WTC11 (cell line): ENCODE measurements at regions not wholly inside any gene's neighbourhood (a gene's known extent, or its start where the extent isn't known, plus 50 kb on each side); places are given as distances from the start of the nearest gene placed in this dataset.

ENCODE experiments used
- ATAC-seq: fragments of 200-7000 bp; cut with Tn5 transposase; 2 replicates; pipeline ENCODE4 v1.10.0; 2021; ENCODE audit warnings: mild to moderate bottlenecking, moderate library complexity
- CTCF ChIA-PET: fragments of 300-600 bp; sonication (Branson Sonifier 250); formaldehyde crosslinking; loops from one replicate; lab custom pipeline; 2021; ENCODE audit warnings: antibody characterized with exemption; lab: Charles Lee
- POLR2A ChIA-PET: fragments of 350-600 bp; sonication (Branson Sonifier 250); formaldehyde crosslinking; loops from one replicate; lab custom pipeline; 2021; ENCODE audit warnings: antibody characterized with exemption; lab: Charles Lee
- DNase-seq: peaks from one replicate; pipeline ENCODE4 v3.0.0; 2021; ENCODE audit warnings: low spot score
- H3K27ac Mint-ChIP-seq: 2 replicates; pipeline ENCODE4 v1.8.0; 2021; ENCODE audit warnings: mixed read lengths
- H3K27me3 Mint-ChIP-seq: 2 replicates; pipeline ENCODE4 v1.8.0; 2021; ENCODE audit warnings: low read depth, mild to moderate bottlenecking, moderate library complexity, mixed read lengths
- H3K36me3 Mint-ChIP-seq: 2 replicates; pipeline ENCODE4 v1.8.0; 2021; ENCODE audit warnings: mixed read lengths
- H3K4me1 Mint-ChIP-seq: 2 replicates; pipeline ENCODE4 v1.8.0; 2022; ENCODE audit warnings: mixed read lengths
- H3K4me3 Mint-ChIP-seq: 2 replicates; pipeline ENCODE4 v1.8.0; 2021; ENCODE audit warnings: mild to moderate bottlenecking, moderate library complexity, mixed read lengths
- H3K9me3 Mint-ChIP-seq: 2 replicates; pipeline ENCODE4 v1.8.0; 2021; ENCODE audit warnings: mixed read lengths
- AFF4 ChIP-seq: sonication (generic); formaldehyde crosslinking; IDR thresholded peaks from 2 replicates; pipeline ENCODE4 v1.8.1; 2023; ENCODE audit warnings: mild to moderate bottlenecking, missing genetic modification reagents, borderline replicate concordance
- ATF6 ChIP-seq: sonication (generic); formaldehyde crosslinking; IDR thresholded peaks from 2 replicates; pipeline ENCODE4 v1.8.1; 2023; ENCODE audit warnings: mild to moderate bottlenecking, missing genetic modification reagents
- FOXJ3 ChIP-seq: sonication (generic); formaldehyde crosslinking; IDR thresholded peaks from 2 replicates; pipeline ENCODE4 v1.9.0; 2021; ENCODE audit warnings: missing genetic modification reagents, mild to moderate bottlenecking, borderline replicate concordance
- GTF2I ChIP-seq: fragments of 250-450 bp; sonication (Bioruptor Pico); conservative IDR thresholded peaks from 2 replicates; pipeline ENCODE4 v1.4.0; 2021; ENCODE audit warnings: mild to moderate bottlenecking
- IRF2 ChIP-seq: sonication (generic); formaldehyde crosslinking; IDR thresholded peaks from 2 replicates; pipeline ENCODE4 v1.8.0; 2022; ENCODE audit warnings: low read depth, missing genetic modification reagents, borderline replicate concordance
- JAZF1 ChIP-seq: fragments of 250-450 bp; sonication (Bioruptor Pico); IDR thresholded peaks from 2 replicates; pipeline ENCODE4 v1.9.0; 2021; ENCODE audit warnings: moderate library complexity, mild to moderate bottlenecking, inconsistent platforms
- KAT7 ChIP-seq: sonication (generic); formaldehyde crosslinking; IDR thresholded peaks from 2 replicates; pipeline ENCODE4 v1.8.1; 2023; ENCODE audit warnings: missing genetic modification reagents, mild to moderate bottlenecking, borderline replicate concordance
- OVOL2 ChIP-seq: fragments of 250-450 bp; sonication (Bioruptor Pico); IDR thresholded peaks from 2 replicates; pipeline ENCODE4 v1.9.0; 2021; ENCODE audit warnings: mild to moderate bottlenecking, borderline replicate concordance
- ZNF138 ChIP-seq: sonication (generic); formaldehyde crosslinking; conservative IDR thresholded peaks from 2 replicates; pipeline ENCODE4 v1.8.1; 2022; ENCODE audit warnings: mild to moderate bottlenecking, moderate library complexity, missing genetic modification reagents
- ZNF219 ChIP-seq: sonication (generic); formaldehyde crosslinking; IDR thresholded peaks from 2 replicates; pipeline ENCODE4 v1.8.0; 2023; ENCODE audit warnings: missing genetic modification reagents, mild to moderate bottlenecking, borderline replicate concordance
- ZNF263 ChIP-seq: sonication (generic); formaldehyde crosslinking; IDR thresholded peaks from 2 replicates; pipeline ENCODE4 v1.8.1; 2022; ENCODE audit warnings: low read depth, mild to moderate bottlenecking, moderate library complexity, missing genetic modification reagents
- ZNF671 ChIP-seq: fragments of 250-450 bp; sonication (Bioruptor Pico); IDR thresholded peaks from 2 replicates; pipeline ENCODE4 v1.8.0; 2021; ENCODE audit warnings: mild to moderate bottlenecking
- ZSCAN18 ChIP-seq: fragments of 250-450 bp; sonication (Bioruptor Pico); IDR thresholded peaks from 2 replicates; pipeline ENCODE4 v2.1.2; 2022; ENCODE audit warnings: mild to moderate bottlenecking, moderate library complexity
- TF ChIP-seq, protein P1 (sequence below): sonication (generic); formaldehyde crosslinking; IDR thresholded peaks from 2 replicates; pipeline ENCODE4 v1.8.0; 2022; ENCODE audit warnings: mild to moderate bottlenecking, missing genetic modification reagents
- TF ChIP-seq, protein P2 (sequence below): sonication (generic); formaldehyde crosslinking; IDR thresholded peaks from 2 replicates; pipeline ENCODE4 v1.8.0; 2022; ENCODE audit warnings: mild to moderate bottlenecking, missing genetic modification reagents
- TF ChIP-seq, protein P3 (sequence below): fragments of 250-450 bp; sonication (Bioruptor Pico); conservative IDR thresholded peaks from 2 replicates; pipeline ENCODE4 v1.9.0; 2021; ENCODE audit warnings: mild to moderate bottlenecking
- TF ChIP-seq, protein P4 (sequence below): sonication (generic); formaldehyde crosslinking; IDR thresholded peaks from 2 replicates; pipeline ENCODE4 v1.8.1; 2022; ENCODE audit warnings: low read depth, missing genetic modification reagents, borderline replicate concordance
- TF ChIP-seq, protein P5 (sequence below): sonication (generic); formaldehyde crosslinking; IDR thresholded peaks from 2 replicates; pipeline ENCODE4 v1.8.1; 2022; ENCODE audit warnings: mild to moderate bottlenecking, missing genetic modification reagents, moderate library complexity, borderline replicate concordance

DNA sequence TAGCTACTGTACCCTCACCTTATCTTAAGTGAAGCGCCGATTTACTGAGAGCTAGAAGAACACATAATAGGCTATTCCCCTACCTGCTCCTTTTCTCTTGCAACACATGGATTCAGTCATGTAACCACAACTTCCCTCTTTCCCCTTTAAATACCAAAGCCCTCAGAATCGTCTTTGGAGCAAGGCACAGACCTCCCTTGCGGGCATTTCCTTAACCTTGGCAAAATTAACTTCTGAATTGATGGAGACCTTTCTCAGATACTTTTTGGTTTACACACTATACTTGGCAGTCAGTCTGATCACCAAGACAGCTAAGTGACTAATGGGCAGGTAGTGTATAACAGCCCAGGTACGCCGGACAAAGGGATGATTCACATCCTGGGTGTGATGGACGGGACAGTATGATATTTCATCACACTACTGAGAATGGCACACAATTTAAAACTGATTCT, 72.7 kb upstream of the SEC61G start:
- no peak for ATAC-seq
- ChIA-PET CTCF (no interaction called here), POLR2A (no interaction called here)
- H3K27me3 Mint-ChIP-seq = no peaks in the 10 kb centered on the region
- TF ChIP-seq GTF2I (CRISPR knock-in tag) = no peak
- TF ChIP-seq ATF6 (CRISPR knock-in tag) = no peak
- TF ChIP-seq IRF2 = no peak
- no peak for TF ChIP-seq AFF4 (CRISPR knock-in tag)
- no peak for TF ChIP-seq ZNF263 (CRISPR knock-in tag)
- no peak for TF ChIP-seq KAT7 (CRISPR knock-in tag)
- TF ChIP-seq ZNF219 (CRISPR knock-in tag) = no peak
- TF ChIP-seq, protein P1, sequence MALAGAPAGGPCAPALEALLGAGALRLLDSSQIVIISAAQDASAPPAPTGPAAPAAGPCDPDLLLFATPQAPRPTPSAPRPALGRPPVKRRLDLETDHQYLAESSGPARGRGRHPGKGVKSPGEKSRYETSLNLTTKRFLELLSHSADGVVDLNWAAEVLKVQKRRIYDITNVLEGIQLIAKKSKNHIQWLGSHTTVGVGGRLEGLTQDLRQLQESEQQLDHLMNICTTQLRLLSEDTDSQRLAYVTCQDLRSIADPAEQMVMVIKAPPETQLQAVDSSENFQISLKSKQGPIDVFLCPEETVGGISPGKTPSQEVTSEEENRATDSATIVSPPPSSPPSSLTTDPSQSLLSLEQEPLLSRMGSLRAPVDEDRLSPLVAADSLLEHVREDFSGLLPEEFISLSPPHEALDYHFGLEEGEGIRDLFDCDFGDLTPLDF (CRISPR knock-in tag) = no peak
- TF ChIP-seq, protein P2, sequence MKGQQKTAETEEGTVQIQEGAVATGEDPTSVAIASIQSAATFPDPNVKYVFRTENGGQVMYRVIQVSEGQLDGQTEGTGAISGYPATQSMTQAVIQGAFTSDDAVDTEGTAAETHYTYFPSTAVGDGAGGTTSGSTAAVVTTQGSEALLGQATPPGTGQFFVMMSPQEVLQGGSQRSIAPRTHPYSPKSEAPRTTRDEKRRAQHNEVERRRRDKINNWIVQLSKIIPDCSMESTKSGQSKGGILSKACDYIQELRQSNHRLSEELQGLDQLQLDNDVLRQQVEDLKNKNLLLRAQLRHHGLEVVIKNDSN (CRISPR knock-in tag) = no peak
- TF ChIP-seq ZNF671 (CRISPR knock-in tag) = no peak
- TF ChIP-seq, protein P3, sequence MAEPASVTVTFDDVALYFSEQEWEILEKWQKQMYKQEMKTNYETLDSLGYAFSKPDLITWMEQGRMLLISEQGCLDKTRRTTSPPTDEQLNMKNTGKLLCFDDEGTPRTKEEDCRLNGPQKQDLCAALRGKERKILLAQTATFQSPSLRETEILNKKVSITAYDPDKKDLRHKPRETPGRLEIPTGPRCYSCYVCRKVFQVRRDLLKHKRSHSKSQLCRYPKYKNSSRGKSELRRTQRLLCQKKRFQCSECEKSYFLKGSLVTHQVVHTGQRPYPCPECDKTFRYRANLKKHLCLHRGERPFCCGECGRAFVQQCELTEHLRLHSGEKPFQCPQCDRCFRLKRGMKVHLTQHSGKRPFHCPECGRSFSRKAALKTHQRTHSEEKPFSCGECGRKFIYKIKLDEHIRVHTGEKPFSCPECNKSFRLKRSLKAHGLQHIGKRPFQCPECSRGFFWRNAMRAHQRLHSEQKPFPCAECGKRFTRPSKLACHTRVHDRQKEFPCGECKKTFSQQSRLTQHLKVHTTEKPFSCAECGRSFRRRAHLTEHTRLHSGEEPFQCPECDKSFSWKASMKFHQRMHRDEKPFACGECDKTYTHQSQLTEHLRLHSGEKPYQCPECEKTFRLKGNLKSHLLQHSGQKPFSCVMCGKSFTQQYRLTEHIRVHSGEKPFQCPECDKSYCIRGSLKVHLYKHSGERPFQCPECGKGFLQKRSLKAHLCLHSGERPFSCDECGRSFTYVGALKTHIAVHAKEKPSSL (CRISPR knock-in tag) = no peak
- TF ChIP-seq, protein P4, sequence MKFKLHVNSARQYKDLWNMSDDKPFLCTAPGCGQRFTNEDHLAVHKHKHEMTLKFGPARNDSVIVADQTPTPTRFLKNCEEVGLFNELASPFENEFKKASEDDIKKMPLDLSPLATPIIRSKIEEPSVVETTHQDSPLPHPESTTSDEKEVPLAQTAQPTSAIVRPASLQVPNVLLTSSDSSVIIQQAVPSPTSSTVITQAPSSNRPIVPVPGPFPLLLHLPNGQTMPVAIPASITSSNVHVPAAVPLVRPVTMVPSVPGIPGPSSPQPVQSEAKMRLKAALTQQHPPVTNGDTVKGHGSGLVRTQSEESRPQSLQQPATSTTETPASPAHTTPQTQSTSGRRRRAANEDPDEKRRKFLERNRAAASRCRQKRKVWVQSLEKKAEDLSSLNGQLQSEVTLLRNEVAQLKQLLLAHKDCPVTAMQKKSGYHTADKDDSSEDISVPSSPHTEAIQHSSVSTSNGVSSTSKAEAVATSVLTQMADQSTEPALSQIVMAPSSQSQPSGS = no peak
- no peak for TF ChIP-seq FOXJ3 (CRISPR knock-in tag)
- TF ChIP-seq ZNF138 (CRISPR knock-in tag) = no peak
- no peak for TF ChIP-seq OVOL2
- TF ChIP-seq, protein P5, sequence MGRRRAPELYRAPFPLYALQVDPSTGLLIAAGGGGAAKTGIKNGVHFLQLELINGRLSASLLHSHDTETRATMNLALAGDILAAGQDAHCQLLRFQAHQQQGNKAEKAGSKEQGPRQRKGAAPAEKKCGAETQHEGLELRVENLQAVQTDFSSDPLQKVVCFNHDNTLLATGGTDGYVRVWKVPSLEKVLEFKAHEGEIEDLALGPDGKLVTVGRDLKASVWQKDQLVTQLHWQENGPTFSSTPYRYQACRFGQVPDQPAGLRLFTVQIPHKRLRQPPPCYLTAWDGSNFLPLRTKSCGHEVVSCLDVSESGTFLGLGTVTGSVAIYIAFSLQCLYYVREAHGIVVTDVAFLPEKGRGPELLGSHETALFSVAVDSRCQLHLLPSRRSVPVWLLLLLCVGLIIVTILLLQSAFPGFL (CRISPR knock-in tag) = no peak
- no peak for TF ChIP-seq ZSCAN18 (CRISPR knock-in tag)
- no peak for TF ChIP-seq JAZF1
- peaks cover 16% of the 10 kb centered on the region for H3K36me3 Mint-ChIP-seq
- no peak overlapping the region for H3K4me3 Mint-ChIP-seq
- H3K9me3 Mint-ChIP-seq = peaks cover 34% of the 10 kb centered on the region
- H3K4me1 Mint-ChIP-seq = no peaks in the 10 kb centered on the region
- no peak for DNase-seq
- no peak overlapping the region for H3K27ac Mint-ChIP-seq
